ENCODE measurements at regions not wholly inside any gene's neighbourhood (a gene's known extent, or its start where the extent isn't known, plus 50 kb on each side); places are given as distances from the start of the nearest gene placed in this dataset.

- TF ChIP-seq EZH2 (IDR thresholded peaks at IDR 0.05; ENCODE audit: insufficient read depth, low read length), result no peak
- no peak for TF ChIP-seq CTCF (IDR thresholded peaks at IDR 0.05; ENCODE audit: insufficient read depth, low read depth, low read length)
- Histone ChIP-seq H3K27me3 (ENCODE audit: insufficient read depth, low read length) (peaks cover 4% of the 10 kb centered on the region), H3K27ac (ENCODE audit: low read depth, low read length) (no peak overlapping the region), H4K20me1 (ENCODE audit: insufficient read depth, low read length) (no peaks in the 10 kb centered on the region), H3K4me2 (ENCODE audit: low read length) (no peak overlapping the region), H3K79me2 (ENCODE audit: insufficient read depth, low read length) (no peaks in the 10 kb centered on the region), H3K9me3 (ENCODE audit: insufficient read depth, low read depth, low read length) (no peaks in the 10 kb centered on the region), H3K4me1 (ENCODE audit: insufficient read depth, low read length) (no peaks in the 10 kb centered on the region), H3K9ac (ENCODE audit: low read length) (no peak overlapping the region), H2AFZ (ENCODE audit: low read depth, low read length) (no peak overlapping the region), H3K36me3 (ENCODE audit: insufficient read depth, low read length) (no peaks in the 10 kb centered on the region), H3K4me3 (ENCODE audit: insufficient read depth, low read depth, low read length) (no peak overlapping the region)
- Mint-ChIP-seq H3K36me3 (ENCODE audit: low read depth, unreplicated experiment) (no peaks in the 10 kb centered on the region), H3K9me3 (ENCODE audit: unreplicated experiment) (peaks cover 7% of the 10 kb centered on the region), H3K27ac (ENCODE audit: unreplicated experiment) (no peak overlapping the region), H3K27me3 (ENCODE audit: low read depth, unreplicated experiment) (peaks cover 36% of the 10 kb centered on the region), H3K4me1 (ENCODE audit: low read depth, unreplicated experiment) (no peaks in the 10 kb centered on the region), H3K4me3 (ENCODE audit: unreplicated experiment) (no peak overlapping the region)
- no peak for FAIRE-seq
- DNase-seq (ENCODE audit: low read depth), result no peak
Measured at GRCh38 chr5:32499261-32499660, 54.7 kb upstream of the ZFR start.

DNA sequence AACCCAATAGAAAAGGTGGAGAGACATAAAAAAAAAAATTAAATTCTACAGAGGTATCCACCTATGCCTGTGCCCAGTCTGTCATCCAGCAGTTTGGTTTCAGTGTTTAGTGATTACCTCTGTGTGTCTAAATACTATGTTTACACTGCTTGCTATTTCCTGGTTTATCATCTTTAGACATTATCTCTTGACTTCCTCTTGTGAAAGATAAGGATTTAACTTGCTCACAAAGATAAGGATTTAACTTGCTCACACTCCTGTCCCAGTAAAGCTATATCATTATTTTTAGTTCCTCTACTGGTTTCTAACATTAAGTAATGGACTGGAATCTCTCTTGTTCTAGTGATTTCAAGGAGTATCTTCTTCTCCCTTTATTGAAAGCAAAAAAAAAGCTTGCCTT is 53.9 kb upstream of the ZFR start:
- FAIRE-seq (no peak), DNase-seq (ENCODE audit: low read depth) (no peak)
- TF ChIP-seq CTCF (IDR thresholded peaks at IDR 0.05; ENCODE audit: insufficient read depth, low read depth, low read length) (no peak), EZH2 (IDR thresholded peaks at IDR 0.05; ENCODE audit: insufficient read depth, low read length) (no peak)
- Histone ChIP-seq H3K9ac (ENCODE audit: low read length) (no peak overlapping the region), H3K9me3 (ENCODE audit: insufficient read depth, low read depth, low read length) (no peaks in the 10 kb centered on the region), H3K4me2 (ENCODE audit: low read length) (no peak overlapping the region), H3K27ac (ENCODE audit: low read depth, low read length) (no peak overlapping the region), H3K27me3 (ENCODE audit: insufficient read depth, low read length) (peaks cover 4% of the 10 kb centered on the region), H2AFZ (ENCODE audit: low read depth, low read length) (no peak overlapping the region), H3K36me3 (ENCODE audit: insufficient read depth, low read length) (no peaks in the 10 kb centered on the region), H3K79me2 (ENCODE audit: insufficient read depth, low read length) (no peaks in the 10 kb centered on the region), H3K4me3 (ENCODE audit: insufficient read depth, low read depth, low read length) (no peak overlapping the region), H3K4me1 (ENCODE audit: insufficient read depth, low read length) (no peaks in the 10 kb centered on the region), H4K20me1 (ENCODE audit: insufficient read depth, low read length) (no peaks in the 10 kb centered on the region)
- peaks cover 36% of the 10 kb centered on the region for H3K27me3 Mint-ChIP-seq (ENCODE audit: low read depth, unreplicated experiment)
- peaks cover 7% of the 10 kb centered on the region for H3K9me3 Mint-ChIP-seq (ENCODE audit: unreplicated experiment)
- H3K27ac Mint-ChIP-seq (ENCODE audit: unreplicated experiment), result no peak overlapping the region
- no peaks in the 10 kb centered on the region for H3K4me1 Mint-ChIP-seq (ENCODE audit: low read depth, unreplicated experiment)
- H3K4me3 Mint-ChIP-seq (ENCODE audit: unreplicated experiment), result no peak overlapping the region
- no peaks in the 10 kb centered on the region for H3K36me3 Mint-ChIP-seq (ENCODE audit: low read depth, unreplicated experiment)

DNA sequence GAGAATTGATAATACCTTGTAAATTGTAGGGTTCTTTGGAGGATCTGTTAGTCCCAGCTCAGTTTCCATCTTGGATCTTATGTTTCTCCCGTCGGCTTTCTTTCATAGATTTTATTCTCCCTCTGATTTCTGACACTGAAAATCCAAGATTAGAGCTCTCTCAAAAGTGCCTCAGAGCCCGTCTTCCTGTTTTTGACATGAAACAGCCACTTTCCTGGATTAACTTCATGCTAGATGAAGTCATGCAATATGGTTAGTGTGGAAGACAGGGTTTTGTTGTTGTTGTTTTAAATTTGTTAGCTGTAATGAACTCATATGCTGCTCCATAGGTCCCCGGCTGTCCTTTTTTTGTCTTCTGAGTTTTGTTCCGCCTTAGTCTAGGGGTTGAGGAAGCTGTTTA is 51.6 kb upstream of the ZFR start:
- Mint-ChIP-seq H3K27me3 (ENCODE audit: low read depth, unreplicated experiment) (peaks cover 32% of the 10 kb centered on the region), H3K4me1 (ENCODE audit: low read depth, unreplicated experiment) (no peaks in the 10 kb centered on the region), H3K9me3 (ENCODE audit: unreplicated experiment) (peaks cover 7% of the 10 kb centered on the region), H3K4me3 (ENCODE audit: unreplicated experiment) (no peak overlapping the region), H3K36me3 (ENCODE audit: low read depth, unreplicated experiment) (no peaks in the 10 kb centered on the region), H3K27ac (ENCODE audit: unreplicated experiment) (no peak overlapping the region)
- H3K36me3 ChIP-seq (ENCODE audit: insufficient read depth, low read length), result no peaks in the 10 kb centered on the region
- H3K27ac ChIP-seq (ENCODE audit: low read depth, low read length), result no peak overlapping the region
- no peak for TF ChIP-seq CTCF (IDR thresholded peaks at IDR 0.05; ENCODE audit: insufficient read depth, low read depth, low read length)
- TF ChIP-seq EZH2 (IDR thresholded peaks at IDR 0.05; ENCODE audit: insufficient read depth, low read length), result no peak
- no peak overlapping the region for H2AFZ ChIP-seq (ENCODE audit: low read depth, low read length)
- no peaks in the 10 kb centered on the region for H4K20me1 ChIP-seq (ENCODE audit: insufficient read depth, low read length)
- no peaks in the 10 kb centered on the region for H3K27me3 ChIP-seq (ENCODE audit: insufficient read depth, low read length)
- FAIRE-seq (no peak), DNase-seq (ENCODE audit: low read depth) (no peak)
- H3K4me3 ChIP-seq (ENCODE audit: insufficient read depth, low read depth, low read length), result no peak overlapping the region
- H3K4me1 ChIP-seq (ENCODE audit: insufficient read depth, low read length), result no peaks in the 10 kb centered on the region
- no peak overlapping the region for H3K4me2 ChIP-seq (ENCODE audit: low read length)
- H3K79me2 ChIP-seq (ENCODE audit: insufficient read depth, low read length), result no peaks in the 10 kb centered on the region
- H3K9ac ChIP-seq (ENCODE audit: low read length), result no peak overlapping the region
- no peaks in the 10 kb centered on the region for H3K9me3 ChIP-seq (ENCODE audit: insufficient read depth, low read depth, low read length)

All from astrocyte (in vitro differentiated cells and primary cell).